BE2C (cell line): ENCODE measurements at regions not wholly inside any gene's neighbourhood (a gene's known extent, or its start where the extent isn't known, plus 50 kb on each side); places are given as distances from the start of the nearest gene placed in this dataset.

Experiments used
- DNase-seq: peaks from one replicate; pipeline ENCODE4 v3.0.0-alpha.2; 2020
- H3K27me3 ChIP-seq: fragments of 250-450 bp; sonication (Bioruptor Pico); 2 replicates; pipeline ENCODE4 v1.5.1; 2020; ENCODE audit warnings: mild to moderate bottlenecking
- H3K36me3 ChIP-seq: fragments of 250-450 bp; sonication (Bioruptor Pico); 2 replicates; pipeline ENCODE4 v1.5.1; 2020; ENCODE audit warnings: mild to moderate bottlenecking
- H3K4me1 ChIP-seq: fragments of 250-450 bp; sonication (Bioruptor Pico); 2 replicates; pipeline ENCODE4 v1.5.1; 2020
- H3K4me3 ChIP-seq: 2 replicates; pipeline ENCODE4 v1.5.1; 2011; ENCODE audit warnings: low read depth, low read length
- H3K9me3 ChIP-seq: fragments of 250-450 bp; sonication (Bioruptor Pico); 2 replicates; pipeline ENCODE4 v1.5.1; 2020
- TF ChIP-seq, protein P1 (sequence below): IDR thresholded peaks from 2 replicates; pipeline ENCODE4 v1.5.1; 2012; ENCODE audit warnings: mild to moderate bottlenecking, low read depth, low read length

GRCh38 chr5:104599726-104600125 lies 1037.1 kb upstream of the NUDT12 start:
- TF ChIP-seq, protein P1, sequence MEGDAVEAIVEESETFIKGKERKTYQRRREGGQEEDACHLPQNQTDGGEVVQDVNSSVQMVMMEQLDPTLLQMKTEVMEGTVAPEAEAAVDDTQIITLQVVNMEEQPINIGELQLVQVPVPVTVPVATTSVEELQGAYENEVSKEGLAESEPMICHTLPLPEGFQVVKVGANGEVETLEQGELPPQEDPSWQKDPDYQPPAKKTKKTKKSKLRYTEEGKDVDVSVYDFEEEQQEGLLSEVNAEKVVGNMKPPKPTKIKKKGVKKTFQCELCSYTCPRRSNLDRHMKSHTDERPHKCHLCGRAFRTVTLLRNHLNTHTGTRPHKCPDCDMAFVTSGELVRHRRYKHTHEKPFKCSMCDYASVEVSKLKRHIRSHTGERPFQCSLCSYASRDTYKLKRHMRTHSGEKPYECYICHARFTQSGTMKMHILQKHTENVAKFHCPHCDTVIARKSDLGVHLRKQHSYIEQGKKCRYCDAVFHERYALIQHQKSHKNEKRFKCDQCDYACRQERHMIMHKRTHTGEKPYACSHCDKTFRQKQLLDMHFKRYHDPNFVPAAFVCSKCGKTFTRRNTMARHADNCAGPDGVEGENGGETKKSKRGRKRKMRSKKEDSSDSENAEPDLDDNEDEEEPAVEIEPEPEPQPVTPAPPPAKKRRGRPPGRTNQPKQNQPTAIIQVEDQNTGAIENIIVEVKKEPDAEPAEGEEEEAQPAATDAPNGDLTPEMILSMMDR: no peak
- no peak for DNase-seq
- Histone ChIP-seq H3K4me3 (no peak overlapping the region), H3K9me3 (no peaks in the 10 kb centered on the region; the same call in 1 of the 2 replicates), H3K27me3 (no peaks in the 10 kb centered on the region), H3K36me3 (no peaks in the 10 kb centered on the region), H3K4me1 (no peaks in the 10 kb centered on the region)

- TF ChIP-seq, protein P1: no peak
- no peaks in the 10 kb centered on the region for H3K36me3 ChIP-seq
- no peaks in the 10 kb centered on the region; the same call in 1 of the 2 replicates for H3K9me3 ChIP-seq
- no peaks in the 10 kb centered on the region for H3K27me3 ChIP-seq
- H3K4me1 ChIP-seq: no peaks in the 10 kb centered on the region
- peak; percentile 5 for DNase-seq
- H3K4me3 ChIP-seq: no peak overlapping the region
Observed at GRCh38 chr5:104598285-104598684, 1035.7 kb upstream of the NUDT12 start.

GRCh38 chr5:104594850-104595249 lies 1032.3 kb upstream of the NUDT12 start:
- no peak for DNase-seq
- H3K9me3 ChIP-seq: no peaks in the 10 kb centered on the region
- H3K4me3 ChIP-seq: no peak overlapping the region
- H3K36me3 ChIP-seq: no peaks in the 10 kb centered on the region
- H3K4me1 ChIP-seq: no peaks in the 10 kb centered on the region
- TF ChIP-seq, protein P1: no peak
- no peaks in the 10 kb centered on the region for H3K27me3 ChIP-seq

DNA sequence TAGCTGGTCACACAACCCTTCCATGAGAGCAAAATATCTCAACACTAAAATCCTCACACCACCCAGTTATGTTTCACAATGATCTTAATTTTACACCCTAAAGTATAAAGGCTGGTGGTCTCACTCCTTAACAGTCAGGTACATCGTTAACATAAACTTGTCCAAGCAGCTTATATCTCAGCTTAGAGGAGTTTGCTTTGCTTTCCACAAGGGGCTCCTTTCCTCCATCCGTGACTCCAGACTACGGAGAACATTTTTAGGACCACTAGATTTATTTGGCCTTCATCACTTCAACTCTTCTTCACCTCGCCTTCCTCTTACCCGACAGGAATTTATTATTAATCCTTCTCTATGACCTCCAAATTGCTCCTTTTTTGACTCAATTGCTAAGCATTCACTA lies 1014.1 kb upstream of the NUDT12 start:
- TF ChIP-seq, protein P1: peak; percentile 24; the same call in 1 of the 2 replicates

DNA sequence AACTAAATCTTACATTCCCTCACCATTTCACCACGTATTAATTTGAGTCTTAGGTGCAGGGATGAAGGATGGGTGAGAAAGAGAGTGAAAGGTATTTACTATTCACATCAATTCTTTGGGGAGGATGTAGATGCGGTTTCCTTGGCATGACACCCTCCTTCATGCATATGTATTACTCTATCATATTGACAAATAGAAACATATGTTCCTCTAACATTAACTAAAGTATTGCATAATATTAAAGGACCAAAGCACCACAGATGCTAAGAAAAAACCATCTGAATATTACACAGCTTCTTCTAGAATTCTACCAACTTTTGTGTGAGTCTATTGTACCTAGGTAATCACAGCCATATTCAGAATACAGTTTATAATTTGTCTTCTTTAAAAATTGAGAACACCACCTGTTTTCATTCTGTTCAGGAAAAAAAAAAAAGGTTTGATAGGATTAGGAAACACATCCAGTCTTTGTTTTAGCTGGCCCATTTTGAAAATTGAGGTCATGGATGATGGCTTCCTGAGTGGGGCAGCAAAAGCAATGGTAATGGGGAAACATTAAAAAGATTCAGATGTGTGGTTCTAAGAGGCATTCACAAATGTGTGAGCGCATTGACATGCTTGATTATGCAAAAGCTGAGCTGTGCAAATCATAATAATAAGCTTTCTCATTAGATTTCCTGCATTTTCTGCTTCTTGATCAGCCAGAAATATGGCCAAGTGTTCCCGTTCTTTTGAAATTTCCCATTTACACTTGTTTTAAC lies 1011.5 kb upstream of the NUDT12 start:
- no peak for DNase-seq
- TF ChIP-seq, protein P1: no peak; the same call in 1 of the 2 replicates
- Histone ChIP-seq H3K4me3 (no peak overlapping the region), H3K27me3 (no peaks in the 10 kb centered on the region), H3K4me1 (no peaks in the 10 kb centered on the region), H3K36me3 (no peaks in the 10 kb centered on the region), H3K9me3 (no peaks in the 10 kb centered on the region; the same call in 1 of the 2 replicates)

More for the DNA sequence above, 1014.1 kb upstream of the NUDT12 start:
- Histone ChIP-seq H3K4me3 (no peak overlapping the region), H3K9me3 (no peaks in the 10 kb centered on the region; the same call in 1 of the 2 replicates), H3K4me1 (no peaks in the 10 kb centered on the region), H3K36me3 (no peaks in the 10 kb centered on the region), H3K27me3 (no peaks in the 10 kb centered on the region)
- no peak for DNase-seq

DNA sequence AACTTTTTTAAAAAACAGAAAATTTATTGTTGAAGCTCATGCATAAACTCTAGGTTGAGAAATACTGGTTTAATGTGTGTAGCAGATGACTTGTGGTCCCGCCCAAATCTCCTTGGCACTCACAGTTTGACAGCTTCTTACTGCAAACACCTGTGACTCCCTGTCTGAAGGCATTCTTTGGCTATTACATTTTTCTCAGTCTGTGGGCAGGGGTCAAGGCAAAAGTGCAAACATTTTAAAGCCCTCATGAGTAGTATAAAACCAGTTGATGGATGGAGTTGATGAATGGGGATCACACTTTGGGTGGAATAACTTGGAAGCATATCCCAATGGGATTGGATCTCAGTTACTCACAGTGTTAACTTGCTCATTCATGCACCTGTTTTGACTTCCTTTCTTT lies 1007.0 kb upstream of the NUDT12 start:
- no peaks in the 10 kb centered on the region for H3K27me3 ChIP-seq
- H3K9me3 ChIP-seq: no peaks in the 10 kb centered on the region; the same call in 1 of the 2 replicates
- H3K36me3 ChIP-seq: no peaks in the 10 kb centered on the region
- DNase-seq: no peak
- no peak overlapping the region for H3K4me3 ChIP-seq
- no peaks in the 10 kb centered on the region for H3K4me1 ChIP-seq
- TF ChIP-seq, protein P1: no peak
